ENCODE measurements at regions not wholly inside any gene's neighbourhood (a gene's known extent, or its start where the extent isn't known, plus 50 kb on each side); places are given as distances from the start of the nearest gene placed in this dataset.

- ChIA-PET POLR2A (no interaction called here), CTCF (no interaction called here)
- DNase-seq (ENCODE audit: low read depth in 1 of 2, low spot score in 1 of 2) (no peak), FAIRE-seq (no peak), ATAC-seq (no peak)
- H3K4me1 ChIP-seq = no peaks in the 10 kb centered on the region
- no peak overlapping the region for H3K4me3 ChIP-seq
- no peak overlapping the region for H3K4me2 ChIP-seq
- H3K9me3 ChIP-seq = no peaks in the 10 kb centered on the region
- 14% methylated on average over 3 of the region's 3 CpGs for WGBS (ENCODE audit: missing lambda C conversion rate)
- H3K27ac ChIP-seq = no peak overlapping the region
- TF ChIP-seq HDAC2 (IDR thresholded peaks at IDR 0.05) (no peak), CHD4 (IDR thresholded peaks at IDR 0.05; ENCODE audit: borderline replicate concordance) (no peak), SREBF2 (IDR thresholded peaks at IDR 0.05) (no peak), CHD2 (IDR thresholded peaks at IDR 0.05; ENCODE audit: low read length, partially characterized antibody) (no peak), TP53 (CRISPR knock-in tag; IDR thresholded peaks at IDR 0.05) (no peak), KDM5A (IDR thresholded peaks at IDR 0.05) (no peak), FOXS1 (CRISPR knock-in tag; IDR thresholded peaks at IDR 0.05) (no peak), ELK1 (IDR thresholded peaks at IDR 0.05; ENCODE audit: low read depth, low read length) (no peak), USF2 (IDR thresholded peaks at IDR 0.05) (no peak), BHLHE40 (IDR thresholded peaks at IDR 0.05; ENCODE audit: low read depth, low read length) (no peak), RAD21 (conservative IDR thresholded peaks at IDR 0.05 in 1 of 2, IDR thresholded peaks at IDR 0.05 in 1 of 2) (no peak), HEYL (CRISPR knock-in tag; IDR thresholded peaks at IDR 0.05) (no peak), HES2 (IDR thresholded peaks at IDR 0.05) (no peak), E2F6 (IDR thresholded peaks at IDR 0.05; ENCODE audit: borderline replicate concordance, low read depth) (no peak), MYC (IDR thresholded peaks at IDR 0.05; ENCODE audit: borderline replicate concordance, low read length) (no peak), CBX8 (IDR thresholded peaks at IDR 0.05) (no peak), JUNB (IDR thresholded peaks at IDR 0.05) (no peak), NR3C1 (IDR thresholded peaks at IDR 0.05) (no peak), ZFP36 (IDR thresholded peaks at IDR 0.05; ENCODE audit: borderline replicate concordance, partially characterized antibody) (no peak), JUN (IDR thresholded peaks at IDR 0.05) (no peak)
Measured at GRCh38 chr5:136621743-136622142, 256.4 kb upstream of the TRPC7 start.

- no peaks in the 10 kb centered on the region for H3K4me1 ChIP-seq
- DNase-seq (ENCODE audit: low read depth in 1 of 2, low spot score in 1 of 2) = no peak
- CTCF ChIA-PET = no interaction called here
- no peaks in the 10 kb centered on the region for H3K9me3 ChIP-seq
- 67% methylated on average over 1 of the region's 1 CpG for WGBS (ENCODE audit: missing lambda C conversion rate)
- no peak for ATAC-seq
- TF ChIP-seq TFCP2L1 (CRISPR knock-in tag; IDR thresholded peaks at IDR 0.05) = no peak
- no peak for TF ChIP-seq SMC3 (IDR thresholded peaks at IDR 0.05)
- TF ChIP-seq NPAS2 (CRISPR knock-in tag; IDR thresholded peaks at IDR 0.05; ENCODE audit: borderline replicate concordance) = no peak
- no peak for TF ChIP-seq ESRRA (IDR thresholded peaks at IDR 0.05; ENCODE audit: borderline replicate concordance, low read length)
- TF ChIP-seq FOSB (CRISPR knock-in tag; IDR thresholded peaks at IDR 0.05) = no peak
- no peak for TF ChIP-seq ZFP36 (IDR thresholded peaks at IDR 0.05; ENCODE audit: borderline replicate concordance, partially characterized antibody)
- TF ChIP-seq TP53 (CRISPR knock-in tag; IDR thresholded peaks at IDR 0.05) = no peak
- TF ChIP-seq POLR2AphosphoS2 (conservative IDR thresholded peaks at IDR 0.05; ENCODE audit: low read length) = no peak
- TF ChIP-seq REST (IDR thresholded peaks at IDR 0.05) = no peak
- no peak overlapping the region for H3K27ac ChIP-seq
- POLR2A ChIA-PET = no interaction called here
- H3K4me3 ChIP-seq = no peak overlapping the region
- FAIRE-seq = no peak
- H3K4me2 ChIP-seq = no peak overlapping the region
Measured at GRCh38 chr5:136620621-136621020, 255.3 kb upstream of the TRPC7 start.

All from A549 (cell line).